ENCODE measurements at regions not wholly inside any gene's neighbourhood (a gene's known extent, or its start where the extent isn't known, plus 50 kb on each side); places are given as distances from the start of the nearest gene placed in this dataset.

GRCh38 chr9:84190411-84190810 lies 150.1 kb downstream of the SLC28A3 start:
- Histone ChIP-seq H3K27ac (no peak overlapping the region), H3K4me1 (ENCODE audit: insufficient read depth) (no peaks in the 10 kb centered on the region), H3K36me3 (no peaks in the 10 kb centered on the region), H3K9me3 (no peaks in the 10 kb centered on the region), H3K27me3 (no peaks in the 10 kb centered on the region), H3K4me3 (no peak overlapping the region)
- TF ChIP-seq EP300 (IDR thresholded peaks at IDR 0.05): no peak
- TF ChIP-seq CTCF (IDR thresholded peaks at IDR 0.05): no peak
- no peak for TF ChIP-seq POLR2A (IDR thresholded peaks at IDR 0.05)
- intact Hi-C loops (cut with DNase I): no loop called here
- DNase-seq: no peak
- WGBS, 3 donors: 82 to 94% (median 93%) methylated on average over 2 of the region's 2 CpGs

DNA sequence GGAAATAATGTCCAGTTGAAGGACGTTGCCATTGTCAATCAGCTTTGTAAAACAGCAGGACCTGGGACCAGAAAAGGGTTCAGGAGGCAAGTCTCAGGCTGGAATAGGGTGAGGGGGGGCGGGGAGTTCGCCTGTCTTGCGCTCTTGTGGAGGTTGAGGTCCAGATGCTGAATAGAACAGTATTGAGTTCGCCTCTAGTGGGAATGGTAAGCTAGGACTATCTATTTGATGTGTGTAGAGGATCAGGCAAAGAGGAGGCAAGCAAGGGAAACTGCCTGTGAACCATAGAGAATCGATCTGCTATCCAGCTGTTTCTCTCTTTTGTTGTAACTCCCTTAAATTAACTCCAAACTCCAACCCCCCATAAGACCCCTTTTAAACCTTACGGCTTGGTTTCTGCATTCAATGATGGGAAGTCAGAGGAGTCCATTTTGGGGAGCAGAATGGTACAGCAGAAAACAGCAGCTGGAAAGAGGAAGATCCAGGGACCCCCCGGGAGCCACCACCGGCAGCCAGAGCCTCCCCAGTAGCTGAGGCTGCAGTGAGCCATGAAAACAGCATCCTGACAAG lies 133.7 kb downstream of the SLC28A3 start:
- Histone ChIP-seq H3K36me3 (no peaks in the 10 kb centered on the region), H3K9me3 (no peaks in the 10 kb centered on the region), H3K27me3 (no peaks in the 10 kb centered on the region), H3K27ac (no peak overlapping the region), H3K4me1 (ENCODE audit: insufficient read depth) (no peaks in the 10 kb centered on the region), H3K4me3 (no peak overlapping the region)
- WGBS, 3 donors: 71 to 75% (median 73%) methylated on average over 9 of the region's 9 CpGs
- no peak for TF ChIP-seq POLR2A (IDR thresholded peaks at IDR 0.05)
- no peak for TF ChIP-seq CTCF (IDR thresholded peaks at IDR 0.05)
- no peak for TF ChIP-seq EP300 (IDR thresholded peaks at IDR 0.05)
- intact Hi-C loops (cut with DNase I): no loop called here
- DNase-seq: no peak

GRCh38 chr9:84207491-84207951 lies 133.0 kb downstream of the SLC28A3 start:
- no peak for DNase-seq
- Histone ChIP-seq H3K4me1 (ENCODE audit: insufficient read depth) (no peaks in the 10 kb centered on the region), H3K27ac (no peak overlapping the region), H3K9me3 (no peaks in the 10 kb centered on the region), H3K36me3 (no peaks in the 10 kb centered on the region), H3K4me3 (no peak overlapping the region), H3K27me3 (no peaks in the 10 kb centered on the region)
- TF ChIP-seq EP300 (IDR thresholded peaks at IDR 0.05) (no peak), CTCF (IDR thresholded peaks at IDR 0.05) (no peak), POLR2A (IDR thresholded peaks at IDR 0.05) (no peak)
- intact Hi-C loops (cut with DNase I): no loop called here
- WGBS, 3 donors: 18 to 33% (median 26%) methylated on average over 6 of the region's 6 CpGs

DNA sequence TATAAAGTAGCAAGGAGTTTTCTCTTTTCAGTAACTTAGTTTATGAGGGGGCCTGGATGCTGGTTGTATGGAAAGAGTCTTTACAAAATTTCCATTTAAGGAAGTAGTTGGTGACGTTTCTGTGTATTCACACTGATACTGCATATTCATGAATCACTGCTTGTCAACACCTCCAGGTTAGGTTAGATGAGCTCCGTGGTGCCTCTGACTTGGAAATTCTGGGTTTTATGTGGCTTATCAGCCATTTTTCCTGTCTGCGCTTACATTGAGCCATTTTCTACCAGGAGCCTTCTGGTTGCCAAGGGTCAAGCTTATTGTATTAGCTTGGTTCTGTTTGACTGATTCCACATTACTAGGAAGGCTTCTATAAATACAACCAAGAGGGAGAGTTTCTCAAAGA lies 128.3 kb downstream of the SLC28A3 start:
- Histone ChIP-seq H3K27me3 (no peaks in the 10 kb centered on the region), H3K9me3 (no peaks in the 10 kb centered on the region), H3K4me3 (no peak overlapping the region), H3K36me3 (no peaks in the 10 kb centered on the region), H3K27ac (no peak overlapping the region), H3K4me1 (ENCODE audit: insufficient read depth) (no peaks in the 10 kb centered on the region)
- intact Hi-C loops (cut with DNase I): no loop called here
- DNase-seq: no peak
- 64 to 70% (median 69%) methylated on average over 3 of the region's 3 CpGs for WGBS, 3 donors
- TF ChIP-seq CTCF (IDR thresholded peaks at IDR 0.05) (no peak), EP300 (IDR thresholded peaks at IDR 0.05) (no peak), POLR2A (IDR thresholded peaks at IDR 0.05) (no peak)

Data from ovary (tissue), 7 donors.